Panc1 (cell line): ENCODE measurements at regions not wholly inside any gene's neighbourhood (a gene's known extent, or its start where the extent isn't known, plus 50 kb on each side); places are given as distances from the start of the nearest gene placed in this dataset.

Source experiments
- ATAC-seq: fragments of 200-7000 bp; cut with Tn5 transposase; 2 replicates; pipeline ENCODE4 v1.9.1; 2020; ENCODE audit warnings: mild to moderate bottlenecking, moderate library complexity
- BruUV-seq: library from RNA; stranded (reverse); fragments of 400-500 nt; replicated peaks from 2 replicates; lab custom pipeline; 2021; lab: Mats Ljungman, UMichigan
- CTCF ChIA-PET: fragments of 300-600 bp; sonication (Branson Sonifier 250); formaldehyde crosslinking; loops from one replicate; lab custom pipeline; 2022; ENCODE audit warnings: antibody characterized with exemption; lab: Charles Lee
- POLR2A ChIA-PET: fragments of 300-600 bp; sonication (Branson Sonifier 250); formaldehyde crosslinking; loops from one replicate; lab custom pipeline; 2022; ENCODE audit warnings: antibody characterized with exemption; lab: Charles Lee
- DNase-seq: peaks from one replicate; pipeline ENCODE4 v3.0.0-alpha.2; 2010; ENCODE audit warnings: low read depth, low spot score
- H3K27ac ChIP-seq: 2 replicates; pipeline ENCODE4 v1.5.1; 2011; ENCODE audit warnings: mild to moderate bottlenecking, low read length, inconsistent platforms
- H3K27me3 ChIP-seq: fragments of 200-500 bp; sonication (Bioruptor generic); 2 replicates; pipeline ENCODE4 v1.6.0; 2014; ENCODE audit warnings: low read length, inconsistent platforms; ENCODE audit not compliant: control insufficient read depth, insufficient read depth
- H3K36me3 ChIP-seq: fragments of 200-500 bp; sonication (Bioruptor generic); 2 replicates; pipeline ENCODE4 v1.5.1; 2014; ENCODE audit warnings: inconsistent platforms, mild to moderate bottlenecking, low read length, moderate library complexity; ENCODE audit not compliant: control insufficient read depth, insufficient read depth
- H3K4me1 ChIP-seq: 2 replicates; pipeline ENCODE4 v1.5.1; 2011; ENCODE audit warnings: inconsistent platforms, mild to moderate bottlenecking, low read length, moderate library complexity; ENCODE audit not compliant: control insufficient read depth, insufficient read depth
- H3K4me3 ChIP-seq, 2 experiments: 2 replicates each; pipeline ENCODE4 v1.5.1; 2011 to 2012; ENCODE audit warnings: low read depth in 2 of 2, low read length in 2 of 2, mild to moderate bottlenecking in 2 of 2, inconsistent platforms in 1 of 2, moderate library complexity in 1 of 2
- H3K9me3 ChIP-seq: fragments of 200-500 bp; sonication (Bioruptor generic); 2 replicates; pipeline ENCODE4 v1.5.1; 2014; ENCODE audit warnings: low read depth, mild to moderate bottlenecking, inconsistent platforms, low read length, moderate library complexity; ENCODE audit not compliant: control insufficient read depth, insufficient read depth
- CTCF ChIP-seq: fragments of 450-650 bp; IDR thresholded peaks from 2 replicates; pipeline ENCODE4 v1.5.1; 2017; ENCODE audit warnings: mild to moderate bottlenecking
- POLR2AphosphoS5 ChIP-seq: IDR thresholded peaks from 2 replicates; pipeline ENCODE4 v1.6.1; 2012; ENCODE audit warnings: mild to moderate bottlenecking, low read depth, low read length, moderate library complexity
- REST ChIP-seq, 2 experiments: IDR thresholded peaks; 2 replicates each; pipeline ENCODE4 v1.6.1; 2011 to 2012; ENCODE audit warnings: low read depth in 2 of 2, control low read depth in 1 of 2, low read length in 1 of 2, mild to moderate bottlenecking in 1 of 2, moderate library complexity in 1 of 2; ENCODE audit not compliant: insufficient read depth in 1 of 2
- SIN3A ChIP-seq: IDR thresholded peaks from 2 replicates; pipeline ENCODE4 v1.6.1; 2012; ENCODE audit warnings: low read depth, mild to moderate bottlenecking, low read length, moderate library complexity, borderline replicate concordance; ENCODE audit not compliant: insufficient read depth
- TCF7L2 ChIP-seq: IDR thresholded peaks from 2 replicates; pipeline ENCODE4 v1.6.1; 2011; ENCODE audit warnings: mild to moderate bottlenecking, low read depth, low read length, inconsistent platforms
- in situ Hi-C: cut with HindIII; loops from 2 replicates; pipeline ENCODE4 v1.10.0; 2016; ENCODE audit warnings: low sequenced_read_pairs, low pct_unique_long_range_greater_than_20kb
- intact Hi-C: fragments of 100-400 bp; cut with micrococcal nuclease; formaldehyde crosslinking; loops from one replicate; pipeline ENCODE4 v1.10.0; 2022; ENCODE audit not compliant: unreplicated experiment

- Histone ChIP-seq H3K27me3 (peaks cover 6% of the 10 kb centered on the region; the same call in 1 of the 2 replicates), H3K9me3 (no peaks in the 10 kb centered on the region), H3K27ac (no peak overlapping the region), H3K4me3 (no peak overlapping the region), H3K36me3 (no peaks in the 10 kb centered on the region), H3K4me1 (no peaks in the 10 kb centered on the region)
- TF ChIP-seq REST (IDR thresholded peaks at IDR 0.05; ENCODE audit: insufficient read depth in 1 of 2, low read depth in 2 of 2, low read length in 1 of 2) (no peak), CTCF (no peak)
- intact Hi-C loops (no loop called here), in situ Hi-C loops (no loop called here)
- BruUV-seq: no TSS peak
- no peak for ATAC-seq
- CTCF ChIA-PET: no interaction called here
- DNase-seq: no peak
- POLR2A ChIA-PET: no interaction called here
Observed at GRCh38 chr2:64356906-64357305, 97.1 kb upstream of the LGALSL start.

GRCh38 chr2:64359171-64359891, 94.6 kb upstream of the LGALSL start:
- DNase-seq: no peak
- intact Hi-C loops (no loop called here), in situ Hi-C loops (no loop called here)
- ATAC-seq: no peak
- Histone ChIP-seq H3K27ac (no peak overlapping the region), H3K4me3 (no peak overlapping the region), H3K4me1 (no peaks in the 10 kb centered on the region), H3K36me3 (no peaks in the 10 kb centered on the region), H3K27me3 (peaks cover 6% of the 10 kb centered on the region; the same call in 1 of the 2 replicates), H3K9me3 (no peaks in the 10 kb centered on the region)
- ChIA-PET POLR2A (no interaction called here), CTCF (no interaction called here)
- no peak for TF ChIP-seq POLR2AphosphoS5
- no peak for TF ChIP-seq SIN3A
- TF ChIP-seq REST (IDR thresholded peaks at IDR 0.05; ENCODE audit: insufficient read depth in 1 of 2, low read depth in 2 of 2, low read length in 1 of 2): no peak
- no peak for TF ChIP-seq CTCF
- TF ChIP-seq TCF7L2: no peak
- BruUV-seq: no TSS peak
